ENCODE measurements at regions not wholly inside any gene's neighbourhood (a gene's known extent, or its start where the extent isn't known, plus 50 kb on each side); places are given as distances from the start of the nearest gene placed in this dataset.
A peak's percentile ranks its signal among the peaks of the same experiment; 100 is the strongest.

GRCh38 chr18:44497311-44497710 lies 183.4 kb upstream of the SETBP1 start:
- no peak for DNase-seq (ENCODE audit: low read depth in 2 of 2)

DNA sequence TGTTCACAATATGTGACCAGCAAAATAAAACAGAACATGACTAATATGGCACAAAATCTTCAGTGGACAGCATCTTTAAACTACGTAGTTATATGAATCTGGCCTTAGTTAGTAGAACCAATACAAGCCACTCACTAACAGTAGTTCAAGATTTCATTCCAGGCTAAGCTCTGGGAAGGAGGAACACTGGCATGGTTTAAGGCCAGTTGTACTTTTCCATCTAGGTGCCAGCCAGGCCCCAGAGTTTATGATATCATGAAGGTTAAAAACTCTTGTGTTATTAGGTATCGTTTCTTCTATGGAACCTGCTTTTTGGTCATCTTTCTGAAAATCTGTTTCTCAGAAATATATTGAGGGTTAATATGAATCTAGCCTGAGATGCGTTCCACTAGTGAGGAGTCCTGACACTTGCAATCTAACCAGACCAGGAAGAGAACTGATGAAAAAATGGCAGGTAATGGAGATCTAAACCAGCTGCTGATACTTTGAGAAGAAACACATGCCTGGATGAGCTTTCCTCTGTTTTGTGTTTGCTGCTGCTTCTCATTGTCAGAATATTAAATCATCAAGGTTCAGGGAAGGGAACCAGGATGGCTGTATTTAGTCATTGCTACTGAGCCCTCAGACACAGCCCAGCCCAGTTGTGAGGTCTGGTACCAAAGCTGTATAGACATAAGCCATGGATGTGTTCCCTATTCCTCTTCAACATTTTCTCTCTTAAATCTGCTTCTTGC lies 182.8 kb upstream of the SETBP1 start:
- DNase-seq (ENCODE audit: low read depth in 2 of 2): no peak

GRCh38 chr18:44500808-44501610 lies 179.7 kb upstream of the SETBP1 start:
- no peak for DNase-seq (ENCODE audit: low read depth in 2 of 2)

DNA sequence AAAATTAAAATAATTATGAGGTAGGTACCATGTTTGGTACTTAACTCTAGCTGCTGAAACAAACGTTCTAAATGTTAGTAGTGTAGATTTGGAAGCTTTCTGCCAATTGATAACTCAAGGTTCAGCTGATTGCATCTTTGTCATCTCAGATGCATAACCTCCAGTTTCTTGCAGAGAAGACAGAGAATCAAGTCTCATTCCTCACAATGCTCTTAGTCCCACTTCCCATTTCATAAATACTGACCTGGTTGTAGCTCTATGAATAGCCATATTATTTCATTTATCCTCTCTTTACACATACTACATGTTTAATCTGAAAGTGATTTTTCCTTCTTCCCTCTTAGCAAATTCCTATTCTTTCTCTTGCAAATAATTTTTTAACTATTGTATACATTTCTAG lies 178.5 kb upstream of the SETBP1 start:
- DNase-seq (ENCODE audit: low read depth in 2 of 2): no peak

DNA sequence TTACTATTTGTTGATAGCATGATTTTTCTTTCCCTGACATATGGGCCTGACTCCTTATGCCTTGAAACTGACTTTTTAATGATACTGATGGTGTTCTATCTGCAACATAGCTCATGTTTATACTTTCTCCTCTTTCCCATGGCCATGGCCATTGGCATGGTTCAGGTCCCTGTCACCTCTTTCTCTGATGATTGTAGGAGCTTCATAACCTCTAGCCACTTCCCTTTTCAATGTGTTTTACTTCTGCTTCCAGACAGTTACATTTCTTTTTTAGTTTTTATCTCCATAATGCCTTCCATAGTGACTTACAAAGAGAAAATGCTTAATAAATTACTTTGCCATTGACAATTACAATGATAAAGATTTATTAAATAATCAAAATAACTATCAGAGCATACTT lies 177.9 kb upstream of the SETBP1 start:
- DNase-seq (ENCODE audit: low read depth in 2 of 2): no peak

GRCh38 chr18:44503854-44504253 lies 176.8 kb upstream of the SETBP1 start:
- no peak for DNase-seq (ENCODE audit: low read depth in 2 of 2)

GRCh38 chr18:44507729-44508325 lies 172.9 kb upstream of the SETBP1 start:
- DNase-seq (ENCODE audit: low read depth in 2 of 2): peak in 1 of 2 donors; percentile 1

DNA sequence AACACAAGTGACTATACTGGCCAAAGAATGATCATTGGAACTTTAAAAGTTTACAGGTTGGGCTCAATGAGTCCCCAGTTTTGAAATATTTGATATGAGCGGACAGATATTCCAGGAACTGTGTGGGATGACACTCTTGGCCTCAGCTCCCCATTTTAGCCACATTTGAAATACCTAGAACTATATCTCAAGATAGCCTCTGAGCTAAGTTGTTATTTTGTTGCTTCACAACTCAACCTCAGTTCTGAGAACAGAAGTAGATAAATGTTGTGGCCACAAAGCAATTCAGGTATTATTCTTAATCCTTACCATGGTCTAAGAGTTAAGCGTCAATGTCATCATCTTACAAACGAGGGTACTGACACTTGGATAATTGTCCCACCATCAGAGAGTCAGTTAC lies 172.2 kb upstream of the SETBP1 start:
- DNase-seq (ENCODE audit: low read depth in 2 of 2): no peak

GRCh38 chr18:44509048-44509447 lies 171.6 kb upstream of the SETBP1 start:
- DNase-seq (ENCODE audit: low read depth in 2 of 2): no peak

DNA sequence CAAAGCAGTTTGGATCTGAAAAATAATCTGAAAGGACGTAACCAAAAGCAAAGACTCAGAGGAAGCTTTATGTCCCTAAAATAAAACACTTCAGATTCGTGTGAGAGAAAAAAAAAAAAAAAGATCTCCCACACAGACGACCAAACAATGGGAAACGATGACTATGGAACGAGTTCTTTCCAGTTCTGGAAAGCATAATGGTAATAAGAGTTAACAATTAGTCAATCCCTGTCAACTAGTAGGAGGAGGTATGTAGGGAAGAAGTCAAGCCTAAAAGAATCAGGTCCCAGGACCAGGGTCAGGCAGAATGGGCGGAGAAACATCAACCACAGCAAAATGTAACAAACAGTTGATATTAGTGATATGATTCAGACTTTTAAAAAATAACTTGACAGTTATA lies 170.3 kb upstream of the SETBP1 start:
- no peak for DNase-seq (ENCODE audit: low read depth in 2 of 2)

DNA sequence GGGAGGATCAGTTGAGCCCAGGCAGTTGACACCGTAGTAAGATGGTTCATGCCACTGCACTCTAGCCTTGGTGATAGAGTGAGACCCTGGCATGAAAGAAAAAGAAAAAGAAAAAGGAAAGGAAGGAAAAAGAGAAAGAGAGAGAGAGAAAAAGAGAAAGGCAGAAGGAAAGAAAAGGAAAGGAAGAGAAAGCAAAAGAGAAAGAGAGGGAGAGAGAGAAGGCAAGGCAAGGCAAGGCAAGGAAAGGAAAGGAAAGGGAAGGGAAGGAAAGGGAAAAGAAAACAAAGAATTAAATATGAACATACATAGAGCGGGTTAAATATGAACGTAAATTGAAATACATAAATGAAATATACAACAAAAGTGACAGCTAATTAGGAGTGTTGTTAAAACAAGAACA lies 167.5 kb upstream of the SETBP1 start:
- DNase-seq (ENCODE audit: low read depth in 2 of 2): no peak

- DNase-seq (ENCODE audit: low read depth in 2 of 2): no peak
Measured at GRCh38 chr18:44514106-44514505, 166.6 kb upstream of the SETBP1 start.

DNA sequence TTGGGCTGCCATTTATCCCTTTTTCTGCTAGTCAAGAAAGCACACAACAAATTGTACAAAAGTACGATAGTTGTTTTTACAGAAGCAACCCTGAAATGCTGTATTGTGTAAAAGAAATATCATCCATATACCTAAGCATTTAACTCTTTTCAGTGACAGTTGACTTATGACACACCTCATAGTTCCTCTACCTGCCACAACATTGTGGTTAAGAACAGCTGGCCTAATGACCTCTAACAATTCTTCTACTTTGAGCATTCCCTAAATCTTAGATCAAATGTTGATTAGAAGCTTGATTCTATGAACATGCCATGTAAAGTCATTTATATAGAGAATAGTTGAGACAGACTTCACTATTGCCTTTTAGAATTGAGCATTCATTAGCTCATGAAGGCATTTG lies 165.9 kb upstream of the SETBP1 start:
- DNase-seq (ENCODE audit: low read depth in 2 of 2): no peak

DNA sequence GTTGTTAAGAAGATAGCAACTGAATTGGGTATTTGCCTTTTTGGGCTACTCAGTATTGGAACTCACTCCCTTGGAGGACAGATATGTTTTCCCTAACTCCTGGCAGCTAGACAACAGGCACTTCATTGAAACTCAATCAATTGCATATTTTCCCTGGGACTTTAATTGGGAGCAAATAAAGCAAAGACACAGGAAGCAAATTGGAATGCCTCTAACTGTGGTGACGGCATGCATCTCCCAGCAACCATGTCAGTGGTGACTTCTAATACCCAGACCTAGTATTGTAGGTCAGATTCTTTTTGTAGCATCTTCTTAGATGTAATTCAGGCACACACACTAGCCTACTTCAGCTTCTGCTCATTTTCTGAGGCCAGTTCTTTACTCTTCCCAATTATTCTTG lies 164.2 kb upstream of the SETBP1 start:
- DNase-seq (ENCODE audit: low read depth in 2 of 2): no peak

DNA sequence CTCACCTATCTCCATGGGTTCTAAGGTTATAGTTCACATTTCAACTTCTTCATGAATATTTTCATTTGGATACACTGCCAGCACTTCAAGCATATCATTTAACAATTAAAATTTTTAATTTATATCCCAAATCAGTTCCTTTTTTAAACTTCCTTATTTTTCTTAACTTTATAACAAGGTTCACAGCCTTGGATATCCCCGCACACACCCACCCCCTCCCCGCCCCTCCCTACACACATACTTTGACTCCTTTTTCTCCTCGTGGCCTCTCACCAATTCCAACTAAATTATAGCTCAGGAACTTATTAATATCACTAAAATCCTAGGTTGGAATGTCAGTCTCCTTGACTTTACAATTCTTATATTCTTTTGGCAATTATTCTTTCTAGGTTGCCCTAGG lies 163.6 kb upstream of the SETBP1 start:
- no peak for DNase-seq (ENCODE audit: low read depth in 2 of 2)

- no peak for DNase-seq (ENCODE audit: low read depth in 2 of 2)
Measured at GRCh38 chr18:44518091-44518615, 162.5 kb upstream of the SETBP1 start.

DNA sequence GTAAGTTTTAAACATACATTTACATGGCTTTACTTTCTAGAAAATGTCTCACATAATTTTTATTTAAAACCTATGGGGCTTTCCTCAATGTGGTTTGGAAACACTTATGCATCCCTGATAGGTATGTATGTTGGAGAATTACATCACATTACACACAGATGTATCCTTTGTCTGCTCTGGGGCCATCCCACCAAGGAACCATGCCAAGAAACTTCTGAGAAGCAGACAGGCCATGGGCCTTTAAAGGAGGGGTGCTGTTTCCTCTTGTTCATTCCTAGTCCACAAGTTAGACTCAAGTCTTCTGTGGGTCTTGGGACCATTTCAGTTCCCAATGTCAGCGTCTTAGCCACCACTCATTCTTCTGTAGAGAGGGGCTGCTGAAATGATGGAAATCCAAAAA lies 162.0 kb upstream of the SETBP1 start:
- no peak for DNase-seq (ENCODE audit: low read depth in 2 of 2)

DNA sequence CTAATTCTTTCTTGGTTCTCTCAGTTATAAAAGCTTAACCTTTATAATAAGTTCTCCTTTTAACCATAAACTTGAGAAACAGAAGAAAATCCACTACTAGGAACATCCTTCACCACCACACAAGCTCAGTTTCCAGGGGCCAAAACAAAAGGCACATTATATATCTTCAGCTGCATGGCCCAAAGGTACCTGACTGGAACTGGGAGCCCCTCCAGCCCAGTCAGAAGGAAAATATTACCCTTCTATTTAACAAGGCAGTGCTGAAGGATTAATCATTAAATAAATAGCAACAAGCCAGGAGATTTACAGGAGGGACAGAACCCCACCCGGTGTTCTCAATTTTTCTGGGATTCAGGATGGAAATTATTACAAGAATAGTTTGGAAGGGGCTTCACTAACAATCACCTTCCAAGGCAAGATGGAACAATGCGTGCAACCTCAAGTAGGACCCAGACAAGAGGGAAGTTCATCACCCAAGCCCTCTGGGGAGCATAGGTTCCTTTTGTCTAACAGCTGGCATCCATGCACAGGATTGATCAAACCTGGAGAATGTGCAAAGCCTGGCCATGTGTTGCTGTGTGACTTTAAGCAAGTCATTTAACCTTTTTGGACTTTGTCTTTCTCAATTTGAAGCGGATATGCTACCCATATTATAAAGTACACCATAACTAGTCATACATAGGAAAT lies 159.6 kb upstream of the SETBP1 start:
- DNase-seq (ENCODE audit: low read depth in 2 of 2): no peak

DNA sequence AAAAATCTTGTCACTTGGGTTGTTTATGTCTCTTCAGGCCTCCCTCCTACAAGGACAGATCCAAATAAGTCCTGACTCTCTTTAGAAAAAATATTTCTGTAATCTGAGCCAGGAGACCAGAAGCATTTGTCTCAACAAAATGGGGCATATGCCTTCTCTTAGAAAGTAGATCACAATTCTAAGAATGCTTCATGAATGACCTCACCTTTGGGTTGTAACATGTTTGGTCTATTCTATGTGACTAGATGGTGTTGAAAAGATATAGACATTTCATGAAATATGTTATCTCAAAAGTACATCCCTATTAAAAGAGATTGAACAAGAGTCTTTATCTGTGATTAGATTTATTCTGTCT lies 159.0 kb upstream of the SETBP1 start:
- DNase-seq (ENCODE audit: low read depth in 2 of 2): no peak

GRCh38 chr18:44526705-44527415 lies 153.8 kb upstream of the SETBP1 start:
- no peak for DNase-seq (ENCODE audit: low read depth in 2 of 2)

GRCh38 chr18:44533071-44533470 lies 147.6 kb upstream of the SETBP1 start:
- no peak for DNase-seq (ENCODE audit: low read depth in 2 of 2)

GRCh38 chr18:44536046-44536445 lies 144.6 kb upstream of the SETBP1 start:
- no peak for DNase-seq (ENCODE audit: low read depth in 2 of 2)

Measured in activated CD8-positive, alpha-beta memory T cell treated with anti-CD3 and anti-CD28 coated beads for 4 hours (primary cell).